AG04450 (cell line): ENCODE measurements at regions not wholly inside any gene's neighbourhood (a gene's known extent, or its start where the extent isn't known, plus 50 kb on each side); places are given as distances from the start of the nearest gene placed in this dataset.
"Not testable (repeated sequence)": the region's sequence is repeated elsewhere in the genome, so short reads cannot be mapped to it uniquely, and the experiment has no call there.

ENCODE experiments used
- CTCF ChIA-PET: fragments of 300-600, 350-600 bp; formaldehyde crosslinking; extraction: SDS; loops from one replicate; lab custom pipeline; 2022; ENCODE audit warnings: antibody characterized with exemption, inconsistent platforms; lab: Charles Lee
- POLR2A ChIA-PET: fragments of 350-600 bp; formaldehyde crosslinking; extraction: SDS; loops from one replicate; lab custom pipeline; 2021; ENCODE audit warnings: antibody characterized with exemption, inconsistent platforms; lab: Yijun Ruan, JAX
- DNase-seq: peaks from one replicate; pipeline ENCODE4 v3.0.0-alpha.2; 2011; ENCODE audit warnings: low read depth, low spot score
- H3K27ac ChIP-seq: one replicate; pipeline ENCODE4 v1.5.1; 2012; ENCODE audit warnings: low read depth, low read length, control low read depth
- H3K27me3 ChIP-seq: one replicate; pipeline ENCODE4 v1.6.0; 2012; ENCODE audit warnings: low read length; ENCODE audit not compliant: control insufficient read depth, insufficient read depth
- H3K4me3 ChIP-seq: 2 replicates; pipeline ENCODE4 v1.5.1; 2011; ENCODE audit warnings: mild to moderate bottlenecking, low read depth, low read length, control low read depth
- H3K9me3 ChIP-seq: 2 replicates; pipeline ENCODE4 v1.5.1; 2012; ENCODE audit warnings: low read length; ENCODE audit not compliant: control insufficient read depth, insufficient read depth
- TF ChIP-seq, protein P1 (sequence below): IDR thresholded peaks from 2 replicates; pipeline ENCODE4 v1.5.1; 2011; ENCODE audit warnings: low read depth, low read length, control low read depth, inconsistent platforms

DNA sequence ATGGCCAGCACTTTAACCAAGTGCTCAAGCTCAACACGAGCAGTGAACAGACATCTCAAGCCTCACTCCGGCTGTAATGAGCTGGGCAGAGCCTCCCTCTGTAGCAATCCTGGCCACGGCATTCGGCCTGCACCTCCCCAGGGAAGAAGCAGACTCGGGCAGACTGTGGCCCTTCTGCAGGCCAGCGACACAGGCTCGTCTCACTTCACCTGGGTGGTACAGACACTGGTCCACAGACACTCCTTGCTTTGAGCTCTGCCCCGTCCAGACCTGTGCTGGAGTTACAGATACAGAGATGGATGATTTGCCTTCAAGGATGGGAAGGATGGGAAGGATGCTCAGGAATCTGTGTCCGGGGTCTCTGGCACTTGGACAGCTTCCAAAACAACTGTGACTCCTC is 300.9 kb downstream of the PREX1 start:
- H3K9me3 ChIP-seq, result no peaks in the 10 kb centered on the region
- CTCF ChIA-PET, result no interaction called here
- no peak overlapping the region for H3K27ac ChIP-seq
- POLR2A ChIA-PET, result no interaction called here
- no peak overlapping the region for H3K4me3 ChIP-seq
- no peaks in the 10 kb centered on the region for H3K27me3 ChIP-seq
- TF ChIP-seq, protein P1, sequence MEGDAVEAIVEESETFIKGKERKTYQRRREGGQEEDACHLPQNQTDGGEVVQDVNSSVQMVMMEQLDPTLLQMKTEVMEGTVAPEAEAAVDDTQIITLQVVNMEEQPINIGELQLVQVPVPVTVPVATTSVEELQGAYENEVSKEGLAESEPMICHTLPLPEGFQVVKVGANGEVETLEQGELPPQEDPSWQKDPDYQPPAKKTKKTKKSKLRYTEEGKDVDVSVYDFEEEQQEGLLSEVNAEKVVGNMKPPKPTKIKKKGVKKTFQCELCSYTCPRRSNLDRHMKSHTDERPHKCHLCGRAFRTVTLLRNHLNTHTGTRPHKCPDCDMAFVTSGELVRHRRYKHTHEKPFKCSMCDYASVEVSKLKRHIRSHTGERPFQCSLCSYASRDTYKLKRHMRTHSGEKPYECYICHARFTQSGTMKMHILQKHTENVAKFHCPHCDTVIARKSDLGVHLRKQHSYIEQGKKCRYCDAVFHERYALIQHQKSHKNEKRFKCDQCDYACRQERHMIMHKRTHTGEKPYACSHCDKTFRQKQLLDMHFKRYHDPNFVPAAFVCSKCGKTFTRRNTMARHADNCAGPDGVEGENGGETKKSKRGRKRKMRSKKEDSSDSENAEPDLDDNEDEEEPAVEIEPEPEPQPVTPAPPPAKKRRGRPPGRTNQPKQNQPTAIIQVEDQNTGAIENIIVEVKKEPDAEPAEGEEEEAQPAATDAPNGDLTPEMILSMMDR, result no peak
- DNase-seq, result no peak

DNA sequence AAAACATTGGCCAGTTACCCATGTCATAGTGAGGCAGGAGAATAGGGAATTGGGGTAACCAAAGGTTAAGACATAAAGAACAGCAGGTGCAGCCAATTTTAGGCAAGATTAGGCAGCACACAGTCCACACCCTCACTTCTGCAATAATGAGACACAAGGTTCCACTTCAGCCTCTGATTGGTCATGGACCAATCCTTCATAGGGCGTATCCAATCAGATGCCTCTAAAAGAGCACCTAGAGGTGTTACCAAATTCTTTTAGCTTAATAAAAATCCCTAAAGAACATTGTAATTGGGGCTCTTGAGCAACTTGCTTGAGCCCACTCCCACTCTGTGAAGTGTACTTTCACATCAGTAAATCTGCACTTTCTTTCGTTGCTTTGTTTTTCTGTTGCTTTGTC is 302.4 kb downstream of the PREX1 start:
- H3K27ac ChIP-seq, result no peak overlapping the region
- ChIA-PET POLR2A (no interaction called here), CTCF (no interaction called here)
- TF ChIP-seq, protein P1, result no peak
- no peaks in the 10 kb centered on the region for H3K27me3 ChIP-seq
- no peak overlapping the region for H3K4me3 ChIP-seq
- H3K9me3 ChIP-seq, result peaks cover 4% of the 10 kb centered on the region
- no peak for DNase-seq

DNA sequence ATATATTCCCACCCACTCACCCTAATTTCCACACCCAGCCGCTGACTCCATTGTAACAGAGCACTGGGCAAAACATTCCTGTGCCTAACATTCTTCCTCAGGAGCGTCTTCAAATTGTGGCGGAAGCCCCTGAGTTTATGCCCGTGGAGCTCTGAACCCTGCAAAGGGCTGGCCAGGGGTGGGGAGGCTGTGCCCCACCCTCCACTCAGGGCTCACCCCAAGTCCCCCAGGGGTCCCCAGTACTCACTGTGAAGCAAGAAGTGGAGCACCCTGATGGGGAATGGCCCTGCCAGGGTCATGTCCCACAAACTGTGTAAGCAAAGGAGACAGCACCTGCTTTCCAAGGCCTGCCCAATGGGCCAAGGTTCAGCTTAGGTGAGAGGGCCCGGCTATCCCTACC is 303.2 kb downstream of the PREX1 start:
- Histone ChIP-seq H3K9me3 (peaks cover 4% of the 10 kb centered on the region), H3K4me3 (no peak overlapping the region), H3K27me3 (no peaks in the 10 kb centered on the region), H3K27ac (no peak overlapping the region)
- ChIA-PET POLR2A (interaction anchor here (0.5 kb wide), 1 partner anchor 107 kb away, joined by 5 read pairs; no protein-coding TSS in a partner anchor), CTCF (no interaction called here)
- TF ChIP-seq, protein P1, result no peak
- no peak for DNase-seq

DNA sequence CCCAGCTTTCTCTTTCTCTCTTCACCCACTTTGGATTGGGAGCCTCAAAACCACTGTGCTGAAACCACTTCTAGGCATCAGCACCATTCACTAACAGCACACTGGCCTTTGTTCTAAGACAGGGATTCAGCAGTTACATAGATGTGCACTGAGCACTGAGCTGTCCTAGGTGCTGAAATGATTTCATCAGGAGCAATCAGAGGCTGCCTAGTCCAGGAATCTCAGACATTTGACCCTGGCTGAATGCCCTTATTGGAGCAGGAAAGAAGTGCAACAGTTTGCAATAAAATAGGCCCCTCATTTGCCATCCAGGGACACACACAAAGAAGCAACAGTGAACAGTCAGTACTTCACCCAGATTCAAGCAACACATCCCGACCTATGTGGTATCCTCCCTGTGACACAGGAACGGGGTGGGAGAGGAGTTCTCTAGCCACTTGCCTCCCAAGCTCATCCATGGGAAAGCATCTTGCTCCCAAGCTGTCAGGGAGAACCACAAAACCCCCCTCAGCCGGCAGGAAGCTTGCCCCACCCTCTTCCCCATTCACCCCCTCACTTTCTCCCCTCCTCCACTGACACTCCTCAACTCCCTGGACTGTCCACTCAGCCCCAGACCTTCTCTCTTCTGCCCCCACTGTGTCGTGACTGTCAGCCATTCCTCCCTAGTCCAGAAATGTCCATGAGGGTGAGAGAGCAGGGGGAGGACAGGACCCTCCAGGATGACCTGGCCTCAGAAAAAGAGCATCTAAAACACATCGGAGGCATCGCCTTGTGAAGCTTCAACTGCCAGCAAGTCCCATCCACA is 304.4 kb downstream of the PREX1 start:
- POLR2A ChIA-PET, result no interaction called here
- no peak overlapping the region for H3K27ac ChIP-seq
- TF ChIP-seq, protein P1, result no peak
- H3K4me3 ChIP-seq, result no peak overlapping the region
- peaks cover 4% of the 10 kb centered on the region for H3K9me3 ChIP-seq
- CTCF ChIA-PET, result no interaction called here
- no peak for DNase-seq
- no peaks in the 10 kb centered on the region for H3K27me3 ChIP-seq

DNA sequence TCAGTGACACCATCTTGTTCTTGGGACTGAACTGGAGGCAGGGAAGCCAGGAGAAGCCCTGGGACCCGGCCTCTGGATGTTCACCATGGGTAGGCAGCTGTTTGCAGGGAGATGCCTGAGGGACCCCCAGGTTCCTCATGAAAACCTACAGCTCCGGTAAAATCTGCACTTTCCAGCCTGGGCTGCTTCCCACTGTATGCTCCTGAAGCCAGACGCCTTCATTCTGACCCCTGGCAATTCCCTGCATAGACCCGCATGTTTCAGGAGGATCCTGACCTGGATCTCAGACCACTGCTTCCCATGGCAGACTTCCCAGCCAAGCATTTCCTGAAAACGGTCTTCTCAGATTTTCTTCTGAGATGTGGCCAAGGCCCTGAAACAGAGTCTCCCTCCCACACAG is 306.7 kb downstream of the PREX1 start:
- ChIA-PET POLR2A (no interaction called here), CTCF (no interaction called here)
- Histone ChIP-seq H3K27ac (no peak overlapping the region), H3K9me3 (peaks cover 4% of the 10 kb centered on the region), H3K27me3 (no peaks in the 10 kb centered on the region), H3K4me3 (no peak overlapping the region)
- no peak for DNase-seq
- TF ChIP-seq, protein P1, result no peak

DNA sequence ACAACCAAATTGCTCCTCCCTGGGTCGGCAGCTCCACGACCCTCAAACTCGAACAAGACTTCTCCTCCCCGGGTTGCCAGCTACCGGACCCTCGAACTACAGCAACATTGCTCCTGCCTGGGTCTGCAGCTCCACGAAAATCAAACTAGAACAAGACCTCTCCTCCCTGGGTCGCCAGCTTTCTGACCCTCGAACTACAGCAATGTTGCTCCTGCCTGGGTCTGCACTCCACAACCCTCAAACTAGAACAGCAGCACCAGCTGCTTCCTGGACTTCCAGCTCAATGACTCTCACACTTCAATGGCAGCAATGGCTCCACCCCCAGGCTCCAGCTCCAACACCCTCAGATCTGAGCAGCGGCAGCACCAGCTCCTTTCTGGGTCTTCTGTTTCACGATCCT is 311.6 kb downstream of the PREX1 start:
- not testable (repeated sequence) for DNase-seq, H3K27me3 ChIP-seq, H3K27ac ChIP-seq, H3K4me3 ChIP-seq, H3K9me3 ChIP-seq
- ChIA-PET CTCF (interaction anchor here (1.1 kb wide), 1 partner anchor 621 kb away, joined by 3 read pairs; no protein-coding TSS in a partner anchor), POLR2A (interaction anchor here (1.1 kb wide), 1 partner anchor 621 kb away, joined by 7 read pairs; no protein-coding TSS in a partner anchor)

DNA sequence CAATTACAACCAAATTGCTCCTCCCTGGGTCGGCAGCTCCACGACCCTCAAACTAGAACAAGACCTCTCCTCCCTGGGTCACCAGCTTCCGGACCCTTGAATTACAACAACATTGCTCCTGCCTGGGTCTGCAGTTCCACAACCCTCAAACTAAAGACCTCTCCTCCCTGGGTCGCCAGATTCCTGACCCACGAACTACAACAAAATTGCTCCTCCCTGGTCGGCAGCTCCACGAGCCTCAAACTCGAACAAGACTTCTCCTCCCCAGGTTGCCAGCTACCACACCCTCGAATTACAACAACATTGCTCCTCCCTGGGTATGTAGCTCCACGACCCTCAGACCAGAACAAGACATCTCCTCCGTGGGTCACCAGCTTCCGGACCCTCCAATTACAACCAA is 313.2 kb downstream of the PREX1 start:
- POLR2A ChIA-PET, DNase-seq, H3K9me3 ChIP-seq, H3K27me3 ChIP-seq, H3K27ac ChIP-seq, H3K4me3 ChIP-seq, CTCF ChIA-PET: not testable (repeated sequence)
